Adrenal gland (tissue), 9 donors: ENCODE measurements at regions not wholly inside any gene's neighbourhood (a gene's known extent, or its start where the extent isn't known, plus 50 kb on each side); places are given as distances from the start of the nearest gene placed in this dataset.

Source experiments
- DNase-seq, 7 donors: peaks; one replicate each; pipeline ENCODE4 v3.0.0-alpha.2; 2019 to 2020
- H3K27ac ChIP-seq, 5 donors: fragments of 200-600 bp; sonication (generic) in 4 of 5; 1 replicate in 3 of 5; 2 replicates in 2 of 5; pipeline versions ENCODE4 v1.5.1 to v1.8.0; 2016 to 2020; ENCODE audit warnings: mild to moderate bottlenecking in 1 of 5
- H3K27me3 ChIP-seq: fragments of 200-600 bp; 2 replicates; pipeline ENCODE4 v1.8.0; 2021
- H3K36me3 ChIP-seq, 2 donors: fragments of 200-600 bp; replicated peaks in 1 of 2; 1 replicate in 1 of 2; 2 replicates in 1 of 2; pipeline versions ENCODE4 v1.5.1 to v1.8.0; 2018 to 2022
- H3K4me1 ChIP-seq, 2 donors: fragments of 200-600 bp; replicated peaks in 1 of 2; 1 replicate in 1 of 2; 2 replicates in 1 of 2; pipeline versions ENCODE4 v1.5.1 to v1.8.0; 2018 to 2021
- H3K4me3 ChIP-seq, 4 donors: fragments of 200-600 bp; sonication (generic) in 3 of 4; one replicate each; pipeline ENCODE4 v1.5.1; 2016 to 2018
- H3K9me3 ChIP-seq, 3 donors: fragments of 200-600 bp; sonication (generic) in 1 of 3; replicated peaks in 1 of 3; 1 replicate in 2 of 3; 2 replicates in 1 of 3; pipeline versions ENCODE4 v1.5.1 to v1.8.0; 2016 to 2021
- CTCF ChIP-seq, 6 experiments: fragments of 450-650 bp in 4 of 6; fragments of 200-600 bp in 2 of 6; sonication (generic) in 1 of 6; IDR thresholded peaks; 1 replicate in 5 of 6; 2 replicates in 1 of 6; pipeline versions ENCODE4 v1.5.1 to v1.8.0; 2016 to 2021; ENCODE audit warnings: antibody characterized with exemption in 6 of 6, mild to moderate bottlenecking in 2 of 6, moderate library complexity in 1 of 6
- POLR2A ChIP-seq, 2 donors: fragments of 450-650 bp; IDR thresholded peaks; one replicate each; pipeline ENCODE4 v1.6.1; 2017; ENCODE audit warnings: antibody characterized with exemption in 2 of 2, mild to moderate bottlenecking in 2 of 2, moderate library complexity in 1 of 2
- WGBS, 4 donors: extraction: QIAGEN DNeasy Blood & Tissue Kit in 2 of 4; methylation state at CpG; one replicate each; pipeline versions ENCODE4 v1.1.5 to v1.1.7; 2013 to 2017; 5-methylcytosine and 5-hydroxymethylcytosine counted together
- intact Hi-C, 2 donors: fragments of 100-400 bp; cut with DNase I; formaldehyde crosslinking; loops; one replicate each; pipeline versions ENCODE4 v1.14.1 to v1.15.0; 2022 to 2023
- donor health status: healthy with polysubstance abuse.
- donor health status: Bipolar disorder and iron deficiency.
- donor health status: DM: yes; HTN: yes; CAD: no.
- donor health status: DM: no; HTN: no; CAD: no.
- donor health status: DM: no; HTN: no; CAD: no.

- no peaks in the 10 kb centered on the region for H3K9me3 ChIP-seq
- no peak for DNase-seq
- no peak overlapping the region for H3K4me3 ChIP-seq
- TF ChIP-seq CTCF (IDR thresholded peaks at IDR 0.05) (no peak), POLR2A (IDR thresholded peaks at IDR 0.05) (no peak)
- no peaks in the 10 kb centered on the region for H3K4me1 ChIP-seq
- H3K27me3 ChIP-seq = no peaks in the 10 kb centered on the region
- H3K27ac ChIP-seq = no peak overlapping the region
- 49 to 65% (median 55%) methylated on average over 1 of the region's 1 CpG for WGBS, 4 donors
- intact Hi-C loops = no loop called here
- no peaks in the 10 kb centered on the region for H3K36me3 ChIP-seq
Observed at GRCh38 chr12:19608039-19608438, 168.7 kb downstream of the AEBP2 start.

- Histone ChIP-seq H3K27ac (no peak overlapping the region), H3K9me3 (no peaks in the 10 kb centered on the region), H3K4me1 (no peaks in the 10 kb centered on the region), H3K36me3 (no peaks in the 10 kb centered on the region), H3K4me3 (no peak overlapping the region), H3K27me3 (no peaks in the 10 kb centered on the region)
- WGBS, 4 donors = 79 to 83% (median 81%) methylated on average over 6 of the region's 6 CpGs
- TF ChIP-seq POLR2A (IDR thresholded peaks at IDR 0.05) (no peak), CTCF (IDR thresholded peaks at IDR 0.05) (no peak)
- intact Hi-C loops = no loop called here
- DNase-seq = no peak
Observed at GRCh38 chr12:19613051-19613535, 173.8 kb downstream of the AEBP2 start.

- TF ChIP-seq CTCF (IDR thresholded peaks at IDR 0.05) = no peak
- no peak for TF ChIP-seq POLR2A (IDR thresholded peaks at IDR 0.05)
- Histone ChIP-seq H3K9me3 (no peaks in the 10 kb centered on the region), H3K4me3 (no peak overlapping the region), H3K27me3 (no peaks in the 10 kb centered on the region), H3K36me3 (no peaks in the 10 kb centered on the region), H3K4me1 (no peaks in the 10 kb centered on the region), H3K27ac (no peak overlapping the region)
- intact Hi-C loops = no loop called here
- 55 to 78% (median 58%) methylated on average over 6 of the region's 6 CpGs for WGBS, 4 donors
- DNase-seq = no peak
Observed at GRCh38 chr12:19614601-19615383, 175.5 kb downstream of the AEBP2 start.

- TF ChIP-seq CTCF (IDR thresholded peaks at IDR 0.05) (no peak), POLR2A (IDR thresholded peaks at IDR 0.05) (no peak)
- H3K9me3 ChIP-seq = no peaks in the 10 kb centered on the region
- H3K27ac ChIP-seq = no peak overlapping the region
- H3K4me3 ChIP-seq = no peak overlapping the region
- H3K27me3 ChIP-seq = no peaks in the 10 kb centered on the region
- no peaks in the 10 kb centered on the region for H3K36me3 ChIP-seq
- intact Hi-C loops = no loop called here
- DNase-seq = no peak
- no peaks in the 10 kb centered on the region for H3K4me1 ChIP-seq
Observed at GRCh38 chr12:19615384-19615725, 176.1 kb downstream of the AEBP2 start.
